ENCODE measurements at regions not wholly inside any gene's neighbourhood (a gene's known extent, or its start where the extent isn't known, plus 50 kb on each side); places are given as distances from the start of the nearest gene placed in this dataset.
"Not testable (repeated sequence)": the region's sequence is repeated elsewhere in the genome, so short reads cannot be mapped to it uniquely, and the experiment has no call there.

DNA sequence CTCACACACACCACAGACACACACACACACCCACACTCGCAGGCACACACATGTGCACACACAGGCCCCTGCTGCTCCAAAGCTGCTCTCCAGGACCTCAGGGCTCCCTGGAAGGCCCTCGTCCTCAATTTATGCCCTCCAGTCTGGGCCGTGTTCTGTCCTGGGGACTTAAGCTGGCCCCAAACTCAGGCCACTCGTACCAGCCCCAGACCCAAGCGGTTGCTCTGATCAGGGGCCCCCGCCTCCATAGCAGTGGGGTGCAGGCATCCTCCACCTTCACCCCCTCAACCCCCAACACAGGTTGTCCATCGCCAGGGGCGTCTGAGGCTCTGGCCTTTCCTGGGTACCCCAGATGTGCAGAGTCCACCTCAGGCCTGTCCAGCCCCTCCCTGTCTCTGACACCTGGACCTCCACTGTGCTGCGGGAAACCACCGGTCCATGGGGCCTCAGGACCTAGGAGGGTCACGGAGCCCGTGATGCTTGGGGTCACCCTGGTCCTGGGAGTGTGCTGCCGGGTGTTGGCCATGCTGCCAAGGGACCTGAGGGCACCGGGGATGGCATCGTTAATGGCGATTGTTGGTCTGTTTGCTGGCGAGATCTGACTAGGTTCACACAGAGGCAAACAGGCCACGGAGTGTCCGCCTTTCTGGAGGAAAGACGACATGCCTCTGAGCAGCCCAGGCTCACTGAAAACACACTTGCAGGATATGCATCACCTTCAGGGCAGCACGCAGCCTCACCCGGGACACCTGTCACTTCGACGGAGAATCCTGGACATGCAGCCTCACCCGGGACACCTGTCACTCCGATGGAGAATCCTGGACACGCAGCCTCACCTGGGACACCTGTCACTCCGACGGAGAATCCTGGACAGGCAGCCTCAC lies 155.6 kb downstream of the NDUFA10 start:
- in situ Hi-C loops (cut with HindIII; ENCODE audit: low pct_unique_long_range_greater_than_20kb, low sequenced_read_pairs): no loop called here
- no peak for TF ChIP-seq JUND (IDR thresholded peaks at IDR 0.05; ENCODE audit: low read depth)
- DNase-seq (ENCODE audit: low read depth in 1 of 2, low spot score in 1 of 2): no peak

- TF ChIP-seq JUND (IDR thresholded peaks at IDR 0.05; ENCODE audit: low read depth): no peak
- no peak for DNase-seq (ENCODE audit: low read depth in 1 of 2, low spot score in 1 of 2)
- in situ Hi-C loops (cut with HindIII; ENCODE audit: low pct_unique_long_range_greater_than_20kb, low sequenced_read_pairs): no loop called here
These were observed 156.5 kb downstream of the NDUFA10 start for GRCh38 chr2:239868556-239869181.

DNA sequence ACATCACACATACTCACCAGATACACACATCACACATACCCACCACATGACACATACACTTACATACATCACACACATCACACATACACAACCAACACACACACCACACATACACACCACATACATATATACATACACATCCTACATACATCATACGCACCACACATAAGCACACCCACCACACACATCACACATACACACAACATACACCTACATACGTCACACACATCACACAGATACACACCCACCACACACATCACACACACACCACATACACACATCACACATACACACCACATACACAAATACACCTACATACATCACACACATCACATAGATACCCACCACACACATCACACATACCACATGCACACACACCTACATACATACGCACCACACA lies 158.4 kb downstream of the NDUFA10 start:
- no peak for DNase-seq (ENCODE audit: low read depth in 1 of 2, low spot score in 1 of 2)
- no peak for TF ChIP-seq JUND (IDR thresholded peaks at IDR 0.05; ENCODE audit: low read depth)
- in situ Hi-C loops (cut with HindIII; ENCODE audit: low pct_unique_long_range_greater_than_20kb, low sequenced_read_pairs): no loop called here

DNA sequence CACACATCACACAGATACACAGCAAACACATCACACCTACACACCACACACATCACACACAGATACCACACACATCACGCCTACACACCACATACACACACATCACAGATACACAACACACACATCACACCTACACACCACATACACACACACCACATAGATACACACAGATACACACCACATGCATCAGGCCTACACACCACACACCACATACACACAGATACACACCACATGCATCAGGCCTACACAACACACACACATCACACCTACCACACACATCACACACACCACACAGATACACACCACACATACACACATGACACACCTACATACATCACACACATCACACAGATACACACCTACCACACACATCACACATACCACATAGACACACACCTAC lies 158.8 kb downstream of the NDUFA10 start:
- TF ChIP-seq JUND (IDR thresholded peaks at IDR 0.05; ENCODE audit: low read depth): no peak
- no peak for DNase-seq (ENCODE audit: low read depth in 1 of 2, low spot score in 1 of 2)
- in situ Hi-C loops (cut with HindIII; ENCODE audit: low pct_unique_long_range_greater_than_20kb, low sequenced_read_pairs): no loop called here

- in situ Hi-C loops (cut with HindIII; ENCODE audit: low pct_unique_long_range_greater_than_20kb, low sequenced_read_pairs); DNase-seq (ENCODE audit: low read depth in 1 of 2, low spot score in 1 of 2): not testable (repeated sequence)
These were observed 159.3 kb downstream of the NDUFA10 start for GRCh38 chr2:239865856-239866255.

DNA sequence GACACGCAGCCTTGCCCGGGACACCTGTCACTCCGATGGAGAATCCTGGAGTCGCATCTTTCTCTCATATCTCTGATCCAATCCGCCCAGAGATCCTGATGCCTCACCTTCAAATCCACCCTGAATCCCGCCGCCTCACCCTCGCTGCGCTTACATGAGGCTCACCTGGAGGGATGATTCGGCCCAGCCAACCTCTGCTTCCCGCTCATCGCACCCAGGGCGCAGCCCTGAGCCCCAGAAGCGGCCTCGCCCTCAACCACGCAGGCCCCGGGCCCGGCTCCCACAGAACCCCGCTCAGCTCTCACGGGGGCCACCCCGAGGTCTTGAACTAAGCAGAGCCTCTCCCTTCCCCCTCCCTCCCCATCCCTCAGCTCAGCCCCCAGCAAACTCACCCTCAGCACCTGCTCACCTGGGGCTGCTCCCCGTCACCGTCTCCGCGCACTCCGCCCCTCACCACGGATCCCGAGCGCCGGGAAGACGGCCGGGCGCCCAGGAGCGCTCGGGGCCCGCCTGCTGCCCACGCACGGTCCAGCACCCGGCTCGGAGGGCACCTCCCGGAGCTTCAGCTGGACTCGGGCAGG lies 160.0 kb downstream of the NDUFA10 start:
- DNase-seq (ENCODE audit: low read depth in 1 of 2, low spot score in 1 of 2): no peak
- no peak for TF ChIP-seq JUND (IDR thresholded peaks at IDR 0.05; ENCODE audit: low read depth)
- in situ Hi-C loops (cut with HindIII; ENCODE audit: low pct_unique_long_range_greater_than_20kb, low sequenced_read_pairs): no loop called here

- in situ Hi-C loops (cut with HindIII; ENCODE audit: low pct_unique_long_range_greater_than_20kb, low sequenced_read_pairs): no loop called here
- no peak for DNase-seq (ENCODE audit: low read depth in 1 of 2, low spot score in 1 of 2)
- no peak for TF ChIP-seq JUND (IDR thresholded peaks at IDR 0.05; ENCODE audit: low read depth)
These were observed 160.7 kb downstream of the NDUFA10 start for GRCh38 chr2:239864247-239865058.

DNA sequence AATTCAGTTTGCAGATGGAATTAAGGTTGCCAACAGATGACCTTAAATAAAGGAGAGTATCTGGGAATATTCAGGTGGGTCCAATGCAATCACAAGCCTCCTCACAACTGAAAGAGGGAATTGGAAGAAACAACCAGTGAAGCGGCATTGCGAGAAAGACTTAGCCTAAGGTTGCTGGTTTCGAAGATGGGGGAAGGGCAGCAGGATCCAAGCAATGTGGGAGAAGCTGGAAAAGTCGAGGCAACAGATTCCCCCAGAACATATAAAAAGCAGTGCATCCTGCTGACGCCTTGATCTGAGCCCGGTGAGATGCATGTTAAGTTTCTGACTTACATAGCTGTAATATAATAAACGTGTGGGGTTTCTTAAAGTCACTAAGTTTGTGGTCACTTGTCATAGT lies 162.5 kb downstream of the NDUFA10 start:
- no peak for TF ChIP-seq JUND (IDR thresholded peaks at IDR 0.05; ENCODE audit: low read depth)
- DNase-seq (ENCODE audit: low read depth in 1 of 2, low spot score in 1 of 2): no peak
- in situ Hi-C loops (cut with HindIII; ENCODE audit: low pct_unique_long_range_greater_than_20kb, low sequenced_read_pairs): no loop called here

GRCh38 chr2:239858179-239858578 lies 167.0 kb downstream of the NDUFA10 start:
- no peak for DNase-seq (ENCODE audit: low read depth in 1 of 2, low spot score in 1 of 2)
- no peak for TF ChIP-seq JUND (IDR thresholded peaks at IDR 0.05; ENCODE audit: low read depth)
- in situ Hi-C loops (cut with HindIII; ENCODE audit: low pct_unique_long_range_greater_than_20kb, low sequenced_read_pairs): no loop called here

DNA sequence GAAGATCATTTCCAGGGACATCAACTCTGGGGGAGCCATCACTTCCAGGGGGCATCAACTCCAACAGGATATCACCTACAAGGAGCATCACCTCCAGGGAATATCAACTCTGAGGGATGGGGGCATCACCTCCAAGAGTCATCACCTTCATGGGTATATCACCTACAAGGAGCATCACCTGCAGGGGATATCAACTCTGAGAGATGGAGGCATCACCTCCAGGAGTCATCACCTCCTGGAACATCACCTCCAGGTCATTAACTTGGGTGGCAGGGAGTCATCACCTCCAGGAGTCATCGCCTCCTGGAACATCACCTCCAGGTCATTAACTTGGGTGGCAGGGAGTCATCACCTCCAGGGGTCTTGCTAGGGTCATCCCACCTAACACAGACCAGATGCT lies 167.6 kb downstream of the NDUFA10 start:
- in situ Hi-C loops (cut with HindIII; ENCODE audit: low pct_unique_long_range_greater_than_20kb, low sequenced_read_pairs): no loop called here
- TF ChIP-seq JUND (IDR thresholded peaks at IDR 0.05; ENCODE audit: low read depth): no peak
- no peak for DNase-seq (ENCODE audit: low read depth in 1 of 2, low spot score in 1 of 2)

- in situ Hi-C loops (cut with HindIII; ENCODE audit: low pct_unique_long_range_greater_than_20kb, low sequenced_read_pairs): no loop called here
- no peak for TF ChIP-seq JUND (IDR thresholded peaks at IDR 0.05; ENCODE audit: low read depth)
- no peak for DNase-seq (ENCODE audit: low read depth in 1 of 2, low spot score in 1 of 2)
These were observed 168.4 kb downstream of the NDUFA10 start for GRCh38 chr2:239856620-239857285.
